GM21723 (cell line): ENCODE measurements at regions not wholly inside any gene's neighbourhood (a gene's known extent, or its start where the extent isn't known, plus 50 kb on each side); places are given as distances from the start of the nearest gene placed in this dataset.
"Not testable (repeated sequence)": the region's sequence is repeated elsewhere in the genome, so short reads cannot be mapped to it uniquely, and the experiment has no call there.

ENCODE experiments used
- ATAC-seq: cut with Tn5 transposase; IDR thresholded peaks from one replicate; pipeline ENCODE4 v1.9.1; 2021; ENCODE audit warnings: mild to moderate bottlenecking, moderate library complexity; ENCODE audit not compliant: unreplicated experiment

DNA sequence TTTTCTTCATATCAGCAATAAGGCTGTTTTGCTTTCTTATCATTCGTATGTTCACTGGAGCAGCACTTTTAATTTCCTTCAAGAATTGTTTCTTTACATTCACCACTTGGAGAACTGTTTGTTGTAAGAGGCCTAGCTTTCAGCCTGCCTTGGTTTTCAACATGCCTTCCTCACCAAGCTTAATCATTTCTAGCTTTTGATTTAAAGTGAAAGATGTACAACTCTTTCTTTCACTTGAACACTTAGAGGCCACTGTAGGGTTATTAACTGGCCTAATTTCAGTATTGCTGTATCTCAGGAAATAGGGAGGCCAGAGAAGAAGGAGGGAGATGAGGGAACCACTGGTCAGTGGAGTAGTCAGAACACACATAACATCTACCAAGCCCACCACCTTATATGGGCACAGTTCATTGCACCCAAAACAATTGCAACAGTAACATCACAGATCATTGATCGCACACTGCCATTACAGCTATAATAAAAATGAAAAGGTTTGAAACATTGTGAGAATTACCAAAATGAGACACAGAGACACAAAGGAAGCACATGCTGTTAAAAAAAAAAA lies 181.4 kb upstream of the TUBA3C start:
- no peak for ATAC-seq

DNA sequence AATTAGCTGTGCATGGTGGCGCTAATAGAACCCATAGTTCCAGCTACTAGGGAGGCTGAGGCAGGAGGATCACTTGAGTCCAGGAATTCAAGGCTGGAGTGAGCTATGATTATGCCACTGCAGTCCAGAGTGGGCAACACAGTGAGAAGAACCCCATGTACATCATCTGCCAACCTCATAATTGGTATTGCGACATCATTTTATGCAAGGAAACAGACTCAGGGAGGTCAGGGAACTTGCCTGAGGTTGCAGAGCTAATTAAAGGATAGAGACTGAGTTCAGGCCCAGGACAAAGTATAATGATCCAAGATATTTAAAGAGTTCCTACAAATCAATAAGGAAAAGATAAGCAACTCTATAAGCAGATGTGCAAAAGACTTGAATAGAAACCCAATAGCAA lies 178.1 kb upstream of the TUBA3C start:
- ATAC-seq: not testable (repeated sequence)

DNA sequence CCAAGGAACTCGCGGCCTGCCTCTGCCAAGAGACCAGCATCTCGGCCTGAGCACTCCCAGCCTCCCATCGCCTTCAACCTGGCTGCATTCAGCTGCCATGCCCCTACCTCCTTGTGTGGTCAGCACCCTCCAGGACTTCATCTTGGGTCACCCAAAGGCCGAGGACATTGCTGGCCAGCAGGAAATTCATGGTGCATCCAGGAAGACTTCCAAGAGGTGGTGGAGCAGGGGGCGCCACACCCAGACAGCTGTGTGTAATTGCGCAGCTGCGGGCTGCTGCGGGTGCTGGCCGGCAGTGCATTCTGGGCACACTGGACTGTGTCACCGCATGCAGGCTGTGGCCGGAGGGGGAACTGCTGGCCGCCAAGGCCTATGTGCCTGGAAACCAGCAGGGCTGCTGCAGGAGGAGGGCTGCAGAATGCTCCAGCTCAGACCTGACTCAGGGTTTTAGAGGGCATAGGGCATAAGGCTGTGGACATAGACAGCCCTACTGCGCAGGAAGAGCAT lies 164.3 kb upstream of the TUBA3C start:
- ATAC-seq: no peak

DNA sequence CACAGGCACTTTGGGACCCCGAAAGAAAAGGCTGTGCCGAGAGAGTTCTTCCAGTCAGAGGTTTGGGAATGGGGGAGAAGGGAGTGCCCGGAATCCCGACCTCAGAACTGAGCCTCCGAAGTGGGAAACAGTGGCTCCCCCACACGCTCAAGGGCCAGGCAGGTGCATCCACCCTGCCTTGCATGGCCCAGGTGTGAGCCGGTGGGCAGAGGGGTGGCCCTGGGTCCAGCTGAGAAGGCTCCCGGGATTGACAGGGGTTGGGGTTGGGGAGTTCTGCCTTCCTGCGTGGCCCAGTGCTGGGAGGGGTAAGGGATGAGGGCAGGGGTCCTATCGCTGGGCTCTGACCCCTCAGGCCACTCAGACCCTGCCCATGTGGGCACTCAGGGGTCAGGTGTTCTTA lies 163.5 kb upstream of the TUBA3C start:
- ATAC-seq: peak; percentile 7

DNA sequence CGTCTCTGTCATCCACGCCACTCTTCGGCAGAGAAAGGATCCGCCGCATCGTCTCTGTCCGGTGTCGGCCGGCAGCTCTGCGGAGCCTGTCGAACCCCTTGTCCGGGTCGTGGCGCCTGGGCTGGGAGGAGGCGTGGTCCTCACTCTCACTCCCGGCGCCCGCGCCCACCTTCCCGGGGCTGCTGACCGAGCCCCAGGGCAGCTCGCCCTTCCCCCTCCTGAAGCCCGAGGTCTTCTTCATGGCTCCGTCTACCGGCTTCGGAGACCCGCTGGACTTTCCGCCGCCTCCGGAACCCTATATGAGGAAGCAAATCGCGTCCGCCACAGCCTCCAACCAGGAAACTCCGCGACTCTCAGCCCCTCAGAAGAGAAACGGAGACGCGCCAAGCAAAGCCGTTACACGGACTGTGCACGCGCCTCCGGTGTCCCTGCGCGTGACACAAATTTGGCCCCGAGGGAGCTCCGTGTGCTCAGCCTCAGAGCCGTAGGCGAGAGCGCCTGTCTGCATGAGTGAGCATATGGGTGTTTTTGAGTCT lies 163.0 kb upstream of the TUBA3C start:
- peak; percentile 72 for ATAC-seq

DNA sequence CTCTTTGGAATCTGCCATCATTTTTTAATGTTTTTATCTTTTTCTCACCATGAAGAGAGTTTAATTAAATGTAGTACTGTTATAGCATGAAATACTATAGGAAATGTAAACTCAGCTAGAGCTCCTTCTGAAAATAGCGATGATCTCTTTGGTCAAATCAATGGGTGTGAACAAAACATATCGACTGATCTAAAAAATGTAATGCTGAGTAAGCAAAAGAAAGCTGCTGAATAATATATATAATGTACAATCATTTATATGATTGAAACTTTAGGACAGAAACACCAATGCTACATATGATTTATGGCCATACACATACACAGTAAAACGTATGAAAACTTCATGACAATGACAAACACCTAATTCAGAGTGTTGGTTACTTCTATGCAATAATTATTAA lies 150.8 kb upstream of the TUBA3C start:
- ATAC-seq: no peak

DNA sequence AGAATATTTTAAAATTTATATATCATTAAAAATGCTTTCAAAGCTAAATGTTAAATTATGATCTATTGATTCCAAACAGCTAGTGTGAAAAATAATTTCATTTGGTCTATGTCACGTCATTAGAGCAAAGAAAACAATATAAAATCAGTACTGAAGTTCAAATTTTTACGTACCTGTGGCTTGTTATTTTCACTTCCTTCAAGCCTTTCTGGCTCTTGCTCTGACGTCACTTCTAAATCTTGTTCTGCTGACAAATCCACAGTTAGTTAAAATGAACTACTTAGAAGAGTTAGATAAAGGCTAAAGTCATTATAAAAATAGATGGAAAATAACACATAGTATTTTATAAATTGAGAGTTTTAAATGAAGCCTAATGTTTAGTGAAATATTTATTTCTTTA lies 147.7 kb upstream of the TUBA3C start:
- ATAC-seq: no peak

DNA sequence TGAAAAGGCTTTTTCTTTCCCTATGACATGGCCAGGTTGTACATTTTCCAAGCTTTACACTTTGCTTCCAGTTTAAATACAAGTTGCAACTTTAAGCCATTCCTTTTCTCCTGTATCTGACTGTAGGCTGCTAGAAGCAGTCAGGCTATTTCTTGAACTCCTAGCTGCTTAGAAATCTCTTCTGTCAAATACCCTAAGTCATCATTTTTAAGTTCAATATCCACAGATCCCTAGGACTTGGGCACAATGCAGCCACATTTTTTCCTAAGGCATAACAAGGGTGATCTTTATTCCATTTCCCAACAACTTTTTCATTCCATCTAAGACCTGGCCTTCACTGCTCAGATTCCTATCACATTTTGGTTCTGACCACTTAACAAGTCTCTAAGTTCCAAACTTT lies 142.7 kb upstream of the TUBA3C start:
- ATAC-seq: no peak

DNA sequence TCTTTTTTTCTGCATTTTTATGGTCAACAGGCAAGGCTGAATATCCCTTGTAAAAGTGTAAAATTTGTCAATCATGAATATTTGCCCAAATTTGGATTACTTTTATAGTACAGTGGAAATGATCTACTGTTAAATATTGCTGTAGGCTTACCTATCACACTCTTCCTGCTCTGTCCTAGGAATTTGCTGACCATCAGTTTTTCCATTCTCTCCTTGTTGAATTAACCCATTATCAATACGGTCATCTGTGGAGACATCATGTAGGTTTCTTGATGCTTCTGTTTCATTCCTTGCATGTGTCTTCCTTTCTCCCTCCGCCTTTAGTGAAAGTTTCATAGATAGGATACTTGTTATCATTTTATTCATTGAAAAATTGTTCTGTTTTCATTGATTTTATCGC lies 139.6 kb upstream of the TUBA3C start:
- ATAC-seq: no peak

DNA sequence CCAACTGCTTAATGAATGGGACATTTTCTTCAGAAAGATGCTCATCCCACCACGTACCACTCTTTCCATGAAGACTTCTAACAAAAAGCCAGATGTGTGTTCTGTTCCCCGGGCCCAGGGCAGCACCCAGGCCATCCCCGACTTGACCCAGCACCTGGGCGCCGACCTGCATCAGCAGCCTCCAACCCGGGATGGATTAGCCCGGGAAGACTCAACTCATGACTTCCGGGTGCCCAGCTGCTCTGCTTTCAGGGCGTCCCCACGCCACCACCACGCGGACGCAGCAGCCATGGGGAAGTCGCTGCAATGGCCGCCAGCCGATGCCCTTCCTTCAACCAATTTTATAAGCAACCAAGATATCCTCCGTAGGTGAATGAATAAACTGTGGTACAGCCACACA lies 123.8 kb upstream of the TUBA3C start:
- ATAC-seq: no peak

DNA sequence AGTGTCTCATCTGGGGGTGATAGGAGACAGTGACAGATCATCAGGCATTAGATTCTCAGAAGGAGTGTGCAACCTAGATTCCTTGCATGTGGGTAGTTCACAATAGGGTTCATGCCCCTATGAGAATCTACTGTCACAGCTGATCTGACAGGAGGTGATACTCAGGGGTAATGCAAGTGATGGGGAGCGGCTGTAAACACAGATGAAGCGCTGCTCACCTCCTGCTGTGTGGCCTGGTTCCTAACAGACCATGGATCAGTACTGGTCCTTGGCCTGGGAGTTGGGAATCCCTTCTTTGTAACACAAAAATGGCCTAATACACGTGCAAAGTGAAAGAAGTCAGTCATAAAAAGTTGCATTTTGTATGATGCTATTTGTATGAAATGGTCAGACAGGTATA lies 107.6 kb upstream of the TUBA3C start:
- no peak for ATAC-seq

DNA sequence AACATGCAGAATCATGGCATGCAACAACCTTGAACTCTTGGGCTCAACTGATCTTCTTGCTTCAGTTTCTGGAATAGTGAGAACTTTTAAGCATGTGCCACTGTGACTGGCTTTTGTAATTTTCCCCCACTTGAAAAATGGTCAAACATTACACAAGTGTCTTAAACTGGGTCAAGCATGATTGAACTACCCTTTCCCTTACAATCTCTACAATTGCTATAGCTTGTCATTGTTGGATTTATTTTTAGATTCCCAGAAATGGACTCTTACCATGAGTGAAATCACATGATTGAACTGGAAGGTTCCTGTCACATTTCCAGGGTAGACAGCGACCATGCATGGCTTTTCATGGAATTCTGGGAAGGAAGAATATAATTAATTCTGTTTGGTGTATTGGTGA lies 102.2 kb upstream of the TUBA3C start:
- ATAC-seq: no peak

DNA sequence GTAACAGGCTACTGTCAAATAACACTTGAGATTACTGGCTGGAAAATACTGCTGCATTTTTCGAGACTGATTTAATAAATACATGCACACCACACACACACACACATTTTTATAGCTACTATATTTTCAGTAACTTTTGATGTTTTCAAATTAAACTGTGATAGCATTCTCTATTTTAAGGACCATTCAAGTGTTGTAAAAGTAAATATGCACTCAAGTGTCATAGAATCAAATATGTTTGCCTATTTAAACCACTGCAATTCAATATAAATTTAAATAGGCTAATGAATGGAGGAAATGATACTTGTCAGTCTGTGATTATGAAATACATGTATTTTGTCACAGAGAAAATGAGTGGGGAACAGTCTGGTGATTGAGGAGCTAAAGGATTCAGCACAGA lies 86.7 kb upstream of the TUBA3C start:
- no peak for ATAC-seq

DNA sequence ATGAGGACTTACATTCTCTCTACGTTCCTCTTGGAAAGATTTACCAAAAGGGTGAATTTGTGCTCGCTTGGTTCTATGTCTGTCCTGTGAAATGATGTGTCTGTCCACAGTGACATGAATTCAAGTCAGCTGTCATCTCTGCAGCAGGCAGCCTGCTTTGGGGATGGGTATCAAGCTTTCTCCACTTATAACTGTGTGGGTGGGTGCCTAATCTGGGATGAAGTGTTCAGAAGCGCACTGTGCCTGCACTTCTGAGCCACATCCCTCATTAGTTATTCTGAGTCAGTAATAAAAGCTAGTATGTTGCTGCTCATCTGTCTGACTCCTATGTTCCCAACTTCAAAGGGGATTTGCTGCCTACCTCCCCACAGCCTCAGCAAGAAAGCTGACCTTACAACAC lies 86.1 kb upstream of the TUBA3C start:
- no peak for ATAC-seq

DNA sequence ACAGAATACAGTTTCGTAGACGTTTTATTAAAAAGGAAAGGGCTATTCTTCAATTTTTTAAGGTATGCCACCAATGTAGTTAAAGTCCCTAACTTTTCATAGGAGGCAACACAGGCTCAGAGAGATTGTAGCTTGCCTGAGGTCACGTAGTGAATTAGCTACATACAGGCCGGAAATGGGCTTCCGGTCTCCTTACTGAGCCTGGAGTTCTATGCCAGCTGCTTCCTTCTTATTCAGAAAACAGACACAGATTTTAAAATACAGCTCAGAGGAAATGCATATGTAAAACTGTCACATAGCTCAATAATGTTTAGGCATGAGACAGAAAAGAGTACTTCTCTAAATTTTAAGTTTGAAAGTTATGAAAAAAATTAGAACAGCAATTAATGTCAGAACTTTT lies 85.4 kb upstream of the TUBA3C start:
- no peak for ATAC-seq

DNA sequence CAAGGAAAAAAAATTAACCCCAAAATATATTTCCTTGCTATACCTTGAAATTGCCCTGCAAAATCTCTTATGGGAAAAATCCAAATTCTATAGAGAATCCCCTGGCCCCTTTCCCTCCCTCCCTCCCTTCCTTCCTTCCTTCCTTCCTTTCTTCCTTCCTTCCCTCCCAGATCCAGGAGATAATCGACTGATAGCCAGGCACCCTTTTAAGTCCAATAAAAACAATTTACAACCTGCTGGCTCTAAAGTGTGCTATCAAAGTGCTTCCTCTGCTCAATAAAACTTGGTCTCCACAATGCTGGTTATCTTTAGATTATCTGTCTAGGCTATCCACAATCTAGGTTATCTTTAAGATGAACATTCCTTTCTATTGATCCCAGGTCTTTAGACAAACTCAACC lies 83.1 kb upstream of the TUBA3C start:
- ATAC-seq: no peak

DNA sequence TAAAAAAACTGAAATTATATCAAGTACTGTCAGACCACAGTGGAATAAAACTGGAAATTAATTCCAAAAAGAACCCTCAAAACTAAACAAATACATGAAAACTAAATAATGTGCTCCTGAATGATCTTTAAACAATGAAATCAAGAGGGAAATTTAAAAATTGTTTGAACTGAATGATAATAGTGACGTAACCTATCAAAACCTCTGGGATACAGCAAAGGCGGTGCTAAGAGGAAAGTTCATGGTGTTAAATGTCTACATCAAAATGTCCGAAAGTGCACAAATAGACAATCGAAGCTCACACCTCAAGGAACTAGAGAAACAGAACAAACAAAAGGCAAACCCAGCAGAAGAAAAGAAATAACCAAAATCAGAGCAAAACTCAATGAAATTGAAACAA lies 70.8 kb upstream of the TUBA3C start:
- ATAC-seq: no peak

DNA sequence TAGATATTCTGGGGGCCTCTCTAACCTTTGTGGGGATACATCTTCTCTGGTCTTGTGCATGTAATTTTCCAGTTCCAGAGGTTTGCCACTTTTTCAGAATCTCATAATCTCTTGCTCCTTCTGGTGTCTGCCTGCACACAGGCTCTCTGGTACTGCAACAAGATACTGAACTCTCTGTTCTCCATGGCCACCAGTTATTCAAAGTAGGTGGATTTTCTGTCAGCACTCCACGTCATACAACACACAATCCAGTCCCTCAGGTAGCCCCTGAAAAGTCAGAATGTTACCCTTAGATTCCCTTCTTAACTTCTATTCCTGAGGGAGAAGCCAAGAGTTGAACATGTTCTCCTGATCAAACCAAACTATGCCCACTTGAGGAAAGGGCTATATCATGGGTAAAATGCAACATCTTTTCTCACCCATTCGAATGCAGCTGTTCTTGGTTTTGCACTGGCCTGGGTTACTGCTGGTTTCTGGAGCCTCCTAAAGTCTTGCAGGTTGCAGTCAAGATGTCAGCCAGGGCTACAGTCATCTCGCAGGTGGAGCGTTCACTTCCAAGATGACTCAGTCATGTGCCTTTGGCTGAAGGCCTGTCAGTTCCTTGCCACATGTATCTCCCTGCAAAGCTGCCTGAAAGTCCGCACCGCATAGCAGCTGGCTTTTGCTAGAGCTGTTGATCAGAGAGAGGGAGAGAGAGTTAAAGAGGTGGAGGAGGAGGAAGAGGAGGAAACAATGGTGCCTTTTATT lies 57.7 kb upstream of the TUBA3C start:
- ATAC-seq: no peak
